ENCODE measurements at regions not wholly inside any gene's neighbourhood (a gene's known extent, or its start where the extent isn't known, plus 50 kb on each side); places are given as distances from the start of the nearest gene placed in this dataset.

DNA sequence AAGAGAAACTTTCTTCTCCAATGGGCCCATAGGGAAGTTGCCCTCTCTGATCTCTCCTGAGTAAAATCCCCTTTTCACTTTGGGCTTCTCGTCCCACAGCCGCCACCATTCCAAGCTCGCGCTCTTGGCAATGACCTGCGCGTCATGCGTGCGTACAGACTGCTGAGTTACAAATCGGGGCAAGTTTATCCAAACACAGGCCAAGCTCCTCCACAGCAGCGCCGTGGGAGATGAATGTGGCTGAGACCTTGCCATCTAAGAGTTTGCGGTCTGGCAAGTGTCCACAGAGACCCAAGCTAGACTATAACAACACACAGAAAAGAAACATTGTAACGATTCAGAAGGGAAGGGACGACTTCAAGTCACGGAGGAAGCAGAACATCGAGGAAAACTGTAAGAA, 116.3 kb upstream of the SOD1 start:
- Histone ChIP-seq H3K4me3 (ENCODE audit: low read depth, low read length) (no peak overlapping the region), H3K27me3 (replicated peaks; ENCODE audit: control insufficient read depth, insufficient read depth, low read length) (no peaks in the 10 kb centered on the region), H3K4me1 (no peaks in the 10 kb centered on the region), H3K9me3 (no peaks in the 10 kb centered on the region), H3K36me3 (ENCODE audit: control insufficient read depth, insufficient read depth, low read length) (no peaks in the 10 kb centered on the region)
- H3K27ac Mint-ChIP-seq (ENCODE audit: unreplicated experiment), result no peak overlapping the region
- intact Hi-C loops (cut with micrococcal nuclease; ENCODE audit: unreplicated experiment), result no loop called here
- BruUV-seq (replicated peaks), result no TSS peak
- H3K27me3 Mint-ChIP-seq (ENCODE audit: insufficient read depth, unreplicated experiment), result no peaks in the 10 kb centered on the region
- DNase-seq, result no peak
- POLR2A ChIA-PET, result no interaction called here
- H3K4me3 Mint-ChIP-seq (ENCODE audit: unreplicated experiment), result no peak overlapping the region
- TF ChIP-seq, protein P1, sequence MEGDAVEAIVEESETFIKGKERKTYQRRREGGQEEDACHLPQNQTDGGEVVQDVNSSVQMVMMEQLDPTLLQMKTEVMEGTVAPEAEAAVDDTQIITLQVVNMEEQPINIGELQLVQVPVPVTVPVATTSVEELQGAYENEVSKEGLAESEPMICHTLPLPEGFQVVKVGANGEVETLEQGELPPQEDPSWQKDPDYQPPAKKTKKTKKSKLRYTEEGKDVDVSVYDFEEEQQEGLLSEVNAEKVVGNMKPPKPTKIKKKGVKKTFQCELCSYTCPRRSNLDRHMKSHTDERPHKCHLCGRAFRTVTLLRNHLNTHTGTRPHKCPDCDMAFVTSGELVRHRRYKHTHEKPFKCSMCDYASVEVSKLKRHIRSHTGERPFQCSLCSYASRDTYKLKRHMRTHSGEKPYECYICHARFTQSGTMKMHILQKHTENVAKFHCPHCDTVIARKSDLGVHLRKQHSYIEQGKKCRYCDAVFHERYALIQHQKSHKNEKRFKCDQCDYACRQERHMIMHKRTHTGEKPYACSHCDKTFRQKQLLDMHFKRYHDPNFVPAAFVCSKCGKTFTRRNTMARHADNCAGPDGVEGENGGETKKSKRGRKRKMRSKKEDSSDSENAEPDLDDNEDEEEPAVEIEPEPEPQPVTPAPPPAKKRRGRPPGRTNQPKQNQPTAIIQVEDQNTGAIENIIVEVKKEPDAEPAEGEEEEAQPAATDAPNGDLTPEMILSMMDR (IDR thresholded peaks at IDR 0.05; ENCODE audit: insufficient read depth in 1 of 2, low read depth in 1 of 2, low read length in 1 of 2, severe bottlenecking in 1 of 2, unreplicated experiment in 1 of 2), result no peak
- CTCF ChIA-PET, result no interaction called here
- H3K9me3 Mint-ChIP-seq (ENCODE audit: unreplicated experiment), result no peaks in the 10 kb centered on the region
- no peaks in the 10 kb centered on the region for H3K4me1 Mint-ChIP-seq (ENCODE audit: low read depth, unreplicated experiment)
- no peaks in the 10 kb centered on the region for H3K36me3 Mint-ChIP-seq (ENCODE audit: insufficient read depth, unreplicated experiment)

GRCh38 chr21:31538816-31539215, 120.7 kb upstream of the SOD1 start:
- ChIA-PET POLR2A (no interaction called here), CTCF (no interaction called here)
- H3K27ac Mint-ChIP-seq (ENCODE audit: unreplicated experiment), result no peak overlapping the region
- no peaks in the 10 kb centered on the region for H3K9me3 Mint-ChIP-seq (ENCODE audit: unreplicated experiment)
- Histone ChIP-seq H3K9me3 (no peaks in the 10 kb centered on the region), H3K4me3 (ENCODE audit: low read depth, low read length) (no peak overlapping the region), H3K4me1 (no peaks in the 10 kb centered on the region), H3K27me3 (replicated peaks; ENCODE audit: control insufficient read depth, insufficient read depth, low read length) (no peaks in the 10 kb centered on the region), H3K36me3 (ENCODE audit: control insufficient read depth, insufficient read depth, low read length) (no peaks in the 10 kb centered on the region)
- no peak for DNase-seq
- no peaks in the 10 kb centered on the region for H3K4me1 Mint-ChIP-seq (ENCODE audit: low read depth, unreplicated experiment)
- intact Hi-C loops (cut with micrococcal nuclease; ENCODE audit: unreplicated experiment), result no loop called here
- no TSS peak for BruUV-seq (replicated peaks)
- no peaks in the 10 kb centered on the region for H3K36me3 Mint-ChIP-seq (ENCODE audit: insufficient read depth, unreplicated experiment)
- no peaks in the 10 kb centered on the region for H3K27me3 Mint-ChIP-seq (ENCODE audit: insufficient read depth, unreplicated experiment)
- H3K4me3 Mint-ChIP-seq (ENCODE audit: unreplicated experiment), result no peak overlapping the region
- TF ChIP-seq, protein P1 (IDR thresholded peaks at IDR 0.05; ENCODE audit: insufficient read depth in 1 of 2, low read depth in 1 of 2, low read length in 1 of 2, severe bottlenecking in 1 of 2, unreplicated experiment in 1 of 2), result no peak

DNA sequence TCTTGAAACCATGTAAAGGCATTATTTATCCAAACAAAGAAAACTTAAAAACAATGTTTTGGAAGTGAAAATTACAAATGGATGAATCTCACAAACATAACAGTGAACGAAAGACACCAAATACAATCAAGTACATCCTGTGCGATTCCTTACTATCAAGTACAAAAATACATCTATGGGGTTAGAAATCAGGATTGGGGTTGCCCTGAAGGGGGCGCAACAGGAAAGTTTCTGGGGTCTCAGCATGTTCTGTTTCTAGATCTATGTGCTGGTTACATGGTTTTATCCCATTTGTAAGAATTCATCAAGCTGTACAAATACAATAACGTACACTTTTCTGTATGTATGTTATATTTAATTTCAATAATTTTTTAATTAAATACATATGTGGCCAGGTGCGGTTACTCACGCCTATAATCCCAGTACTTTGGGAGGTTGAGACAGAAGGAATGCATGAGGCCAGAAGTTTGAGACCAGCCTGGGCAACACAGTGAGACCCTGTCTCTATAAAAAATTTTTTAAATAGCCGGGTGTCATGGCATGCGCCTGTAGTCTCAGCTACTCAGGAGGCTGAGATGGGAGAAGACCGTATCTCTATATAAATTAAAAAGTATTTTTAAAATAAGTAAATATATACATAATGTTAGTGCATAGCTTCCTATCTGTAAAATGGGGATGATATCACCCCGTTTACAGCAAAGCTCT, 121.5 kb upstream of the SOD1 start:
- Mint-ChIP-seq H3K36me3 (ENCODE audit: insufficient read depth, unreplicated experiment) (no peaks in the 10 kb centered on the region), H3K27ac (ENCODE audit: unreplicated experiment) (no peak overlapping the region), H3K9me3 (ENCODE audit: unreplicated experiment) (no peaks in the 10 kb centered on the region), H3K27me3 (ENCODE audit: insufficient read depth, unreplicated experiment) (no peaks in the 10 kb centered on the region), H3K4me3 (ENCODE audit: unreplicated experiment) (no peak overlapping the region), H3K4me1 (ENCODE audit: low read depth, unreplicated experiment) (no peaks in the 10 kb centered on the region)
- no peaks in the 10 kb centered on the region for H3K36me3 ChIP-seq (ENCODE audit: control insufficient read depth, insufficient read depth, low read length)
- H3K9me3 ChIP-seq, result no peaks in the 10 kb centered on the region
- ChIA-PET CTCF (no interaction called here), POLR2A (no interaction called here)
- H3K4me1 ChIP-seq, result no peaks in the 10 kb centered on the region
- BruUV-seq (replicated peaks), result no TSS peak
- no peak overlapping the region for H3K4me3 ChIP-seq (ENCODE audit: low read depth, low read length)
- intact Hi-C loops (cut with micrococcal nuclease; ENCODE audit: unreplicated experiment), result no loop called here
- no peaks in the 10 kb centered on the region for H3K27me3 ChIP-seq (replicated peaks; ENCODE audit: control insufficient read depth, insufficient read depth, low read length)
- TF ChIP-seq, protein P1 (IDR thresholded peaks at IDR 0.05; ENCODE audit: insufficient read depth in 1 of 2, low read depth in 1 of 2, low read length in 1 of 2, severe bottlenecking in 1 of 2, unreplicated experiment in 1 of 2), result no peak
- no peak for DNase-seq

Data from Caco-2 (cell line).